HG03159 (cell line): ENCODE measurements at regions not wholly inside any gene's neighbourhood (a gene's known extent, or its start where the extent isn't known, plus 50 kb on each side); places are given as distances from the start of the nearest gene placed in this dataset.

Source experiments
- ATAC-seq: cut with Tn5 transposase; IDR thresholded peaks from one replicate; pipeline ENCODE4 v1.9.1; 2021; ENCODE audit warnings: mild to moderate bottlenecking, moderate library complexity; ENCODE audit not compliant: unreplicated experiment

- ATAC-seq = no peak
These were observed 84.5 kb upstream of the ARHGAP28 start for GRCh38 chr18:6644836-6645627.

GRCh38 chr18:6646801-6647200 lies 82.7 kb upstream of the ARHGAP28 start:
- no peak for ATAC-seq

- no peak for ATAC-seq
These were observed 80.9 kb upstream of the ARHGAP28 start for GRCh38 chr18:6648581-6648980.

- ATAC-seq = no peak
These were observed 79.9 kb upstream of the ARHGAP28 start for GRCh38 chr18:6649421-6650126.

GRCh38 chr18:6650127-6650507 lies 79.4 kb upstream of the ARHGAP28 start:
- no peak for ATAC-seq

GRCh38 chr18:6650747-6651146 lies 78.8 kb upstream of the ARHGAP28 start:
- ATAC-seq = no peak

GRCh38 chr18:6652098-6652497 lies 77.4 kb upstream of the ARHGAP28 start:
- no peak for ATAC-seq

GRCh38 chr18:6653880-6654279 lies 75.6 kb upstream of the ARHGAP28 start:
- no peak for ATAC-seq

- ATAC-seq = no peak
These were observed 69.4 kb upstream of the ARHGAP28 start for GRCh38 chr18:6659963-6660725.

- no peak for ATAC-seq
These were observed 67.7 kb upstream of the ARHGAP28 start for GRCh38 chr18:6661692-6662415.

- ATAC-seq = no peak
These were observed 63.4 kb upstream of the ARHGAP28 start for GRCh38 chr18:6666012-6666685.

GRCh38 chr18:6668836-6669235 lies 60.7 kb upstream of the ARHGAP28 start:
- ATAC-seq = no peak

GRCh38 chr18:6672821-6673308 lies 56.7 kb upstream of the ARHGAP28 start:
- no peak for ATAC-seq

- ATAC-seq = no peak
These were observed 52.4 kb upstream of the ARHGAP28 start for GRCh38 chr18:6677086-6677485.

- no peak for ATAC-seq
These were observed 50.3 kb upstream of the ARHGAP28 start for GRCh38 chr18:6679201-6679600.
